HS-27A (cell line): ENCODE measurements at regions not wholly inside any gene's neighbourhood (a gene's known extent, or its start where the extent isn't known, plus 50 kb on each side); places are given as distances from the start of the nearest gene placed in this dataset.
A peak's percentile ranks its signal among the peaks of the same experiment; 100 is the strongest.
"Not testable (repeated sequence)": the region's sequence is repeated elsewhere in the genome, so short reads cannot be mapped to it uniquely, and the experiment has no call there.

Experiments used
- DNase-seq: peaks from one replicate; pipeline ENCODE4 v3.0.0-alpha.2; 2012; ENCODE audit warnings: low read depth, missing footprints

GRCh38 chr7:110283056-110283455, 807.9 kb upstream of the LRRN3 start:
- DNase-seq = no peak

GRCh38 chr7:110291430-110291829, 799.5 kb upstream of the LRRN3 start:
- no peak for DNase-seq

DNA sequence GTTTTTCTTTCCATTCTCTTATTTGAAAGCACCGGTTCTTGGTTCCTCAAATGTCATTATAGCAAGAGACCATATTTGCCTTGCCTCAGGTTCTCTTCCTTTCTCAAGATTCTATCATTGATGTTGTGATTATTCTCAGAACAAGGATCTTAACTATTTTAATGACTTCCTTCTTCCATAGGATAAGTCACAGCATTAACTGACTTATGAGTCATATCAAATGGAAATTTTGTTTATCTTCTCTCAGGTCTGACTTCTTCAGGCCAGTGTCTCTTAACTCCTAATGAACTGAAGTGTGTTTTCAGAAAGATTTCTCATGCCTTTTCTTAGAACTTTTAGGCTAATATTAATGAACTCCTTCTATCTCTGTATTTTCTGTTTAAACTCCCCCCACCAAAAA, 794.6 kb upstream of the LRRN3 start:
- DNase-seq = no peak

DNA sequence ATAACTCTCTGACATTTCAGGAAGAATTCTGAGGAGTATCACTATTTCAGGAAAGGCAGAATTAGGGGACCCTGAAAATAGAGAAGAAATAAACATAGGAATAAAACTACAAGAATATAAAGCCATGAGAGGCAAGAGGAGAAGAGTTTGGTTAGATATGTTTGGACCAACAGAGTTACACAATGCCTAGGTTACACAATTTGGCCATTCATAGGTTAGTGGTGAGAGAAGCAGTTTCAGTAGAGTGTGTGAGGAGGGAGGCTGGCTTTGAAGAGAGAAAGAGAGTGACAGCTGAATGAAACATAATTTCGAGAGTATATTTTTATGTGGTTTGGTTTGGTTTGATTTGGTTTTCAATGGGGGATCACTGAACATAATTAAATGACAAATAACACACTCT, 783.2 kb upstream of the LRRN3 start:
- no peak for DNase-seq

DNA sequence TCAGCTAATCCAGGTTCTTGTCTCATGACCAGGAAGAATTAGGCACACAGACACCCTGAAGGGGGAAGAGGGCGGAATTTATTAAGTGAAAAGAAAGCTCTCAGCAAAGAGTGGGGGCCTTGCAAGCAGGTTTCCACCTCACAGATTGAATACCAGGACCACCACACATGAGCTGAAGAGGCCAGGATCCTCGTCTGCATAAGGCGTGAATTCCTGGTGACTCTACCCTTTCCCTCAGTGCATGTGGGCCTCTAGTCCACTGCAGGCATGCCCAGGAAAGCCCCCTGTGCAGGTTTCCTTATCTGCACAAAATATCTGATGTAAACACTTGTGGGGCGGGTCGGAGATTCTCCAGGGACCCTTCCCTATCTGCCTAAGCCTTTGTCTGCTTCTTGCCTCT, 782.1 kb upstream of the LRRN3 start:
- no peak for DNase-seq

GRCh38 chr7:110309941-110310340, 781.0 kb upstream of the LRRN3 start:
- no peak for DNase-seq

DNA sequence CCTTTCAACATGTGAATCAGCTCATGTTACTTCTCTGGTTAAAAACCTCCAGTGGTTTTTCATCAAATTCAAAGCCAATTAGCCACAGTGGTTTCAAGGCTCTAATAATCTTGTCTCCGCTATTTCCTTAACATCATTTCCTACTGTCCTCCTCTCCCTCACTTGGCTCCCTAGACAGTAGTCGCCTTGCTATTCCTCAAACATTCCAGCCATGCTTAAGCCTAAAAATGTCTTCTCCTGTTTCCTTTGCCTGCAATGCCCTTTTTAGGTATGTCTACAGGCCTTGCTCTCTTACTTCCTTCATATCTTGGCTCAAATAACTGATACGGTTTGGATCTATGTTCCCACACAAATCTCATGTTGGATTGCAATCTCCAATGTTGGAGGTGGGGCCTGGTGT, 779.4 kb upstream of the LRRN3 start:
- no peak for DNase-seq

DNA sequence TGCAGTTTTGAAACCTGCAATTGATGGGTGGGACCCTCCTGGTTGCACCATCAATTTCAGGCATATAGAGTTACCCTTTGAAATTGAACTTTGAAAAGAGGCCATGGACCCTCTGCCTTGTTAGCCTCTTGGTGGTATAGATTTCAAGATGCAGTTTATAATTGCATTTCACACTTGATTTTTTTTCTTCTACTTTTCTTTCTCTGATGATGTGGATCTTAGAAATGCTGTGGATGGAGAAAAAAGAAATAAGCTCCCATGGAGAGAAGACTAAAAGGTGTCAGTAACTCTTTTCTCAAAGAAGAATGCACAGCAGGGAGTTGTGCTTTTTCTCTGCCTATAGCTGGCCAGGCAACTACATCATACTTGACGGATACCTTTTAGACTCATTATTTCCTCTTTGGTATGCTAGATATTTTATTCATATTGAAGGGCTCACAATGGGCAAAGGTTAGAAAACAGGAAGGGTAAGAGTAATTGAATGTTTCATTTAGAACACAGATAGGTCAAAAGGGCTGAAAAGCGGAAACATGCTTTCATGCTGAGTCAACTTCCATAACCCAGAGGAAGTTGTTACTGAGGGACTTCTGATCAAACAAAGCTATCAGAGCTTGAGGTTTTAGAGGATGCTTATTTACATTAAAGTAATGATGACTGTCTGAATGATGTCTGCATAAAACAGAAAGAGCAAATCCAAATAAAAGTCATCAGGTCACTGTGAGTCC, 773.2 kb upstream of the LRRN3 start:
- DNase-seq = no peak

- DNase-seq = not testable (repeated sequence)
These were observed 770.6 kb upstream of the LRRN3 start for GRCh38 chr7:110320285-110320684.

GRCh38 chr7:110322796-110323195, 768.1 kb upstream of the LRRN3 start:
- no peak for DNase-seq

DNA sequence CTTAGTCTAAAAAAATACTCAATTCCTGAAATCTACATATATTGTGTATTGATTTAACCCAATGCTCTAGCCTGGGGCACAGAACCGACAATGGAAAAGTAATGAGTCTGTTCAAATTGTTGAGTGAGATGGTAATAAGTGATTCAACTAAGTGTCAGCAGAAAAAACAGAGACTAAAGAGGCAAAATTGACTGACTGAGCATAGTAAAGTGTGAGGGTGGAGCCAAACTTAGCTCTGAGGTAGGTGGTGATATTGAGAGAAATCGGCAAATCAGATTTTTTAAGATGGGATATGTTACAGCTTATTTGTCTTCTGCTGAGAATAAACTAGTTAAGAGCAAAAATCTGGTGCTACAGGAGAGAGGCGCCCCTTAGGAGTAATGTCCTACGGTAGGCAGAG, 764.0 kb upstream of the LRRN3 start:
- no peak for DNase-seq

GRCh38 chr7:110336423-110336822, 754.5 kb upstream of the LRRN3 start:
- DNase-seq = no peak

- DNase-seq = no peak
These were observed 753.3 kb upstream of the LRRN3 start for GRCh38 chr7:110337646-110338045.

- no peak for DNase-seq
These were observed 743.8 kb upstream of the LRRN3 start for GRCh38 chr7:110347081-110347480.

GRCh38 chr7:110356438-110356837, 734.5 kb upstream of the LRRN3 start:
- DNase-seq = no peak

- DNase-seq = no peak
These were observed 732.9 kb upstream of the LRRN3 start for GRCh38 chr7:110358028-110358427.

DNA sequence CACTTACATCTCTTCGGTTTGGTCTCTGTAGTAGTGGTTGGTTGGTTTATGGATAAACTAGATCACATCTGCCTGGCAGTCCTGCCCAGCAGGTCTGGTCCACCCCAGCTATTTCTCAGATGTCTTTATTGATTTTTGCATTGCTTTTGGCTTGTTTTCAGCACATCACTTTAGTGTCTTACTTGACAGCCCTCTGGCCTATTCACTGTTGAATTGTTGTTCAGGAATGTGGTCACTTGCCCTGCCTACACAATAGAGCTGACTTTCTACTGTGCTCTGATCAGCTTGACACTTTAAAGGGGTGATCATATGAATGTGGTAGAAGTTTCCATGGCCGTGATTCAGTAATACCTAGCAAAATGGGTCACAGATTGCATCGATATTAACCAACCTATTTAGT, 719.2 kb upstream of the LRRN3 start:
- no peak for DNase-seq

- DNase-seq = no peak
These were observed 718.2 kb upstream of the LRRN3 start for GRCh38 chr7:110372685-110373084.

- DNase-seq = no peak
These were observed 717.5 kb upstream of the LRRN3 start for GRCh38 chr7:110373416-110373815.

DNA sequence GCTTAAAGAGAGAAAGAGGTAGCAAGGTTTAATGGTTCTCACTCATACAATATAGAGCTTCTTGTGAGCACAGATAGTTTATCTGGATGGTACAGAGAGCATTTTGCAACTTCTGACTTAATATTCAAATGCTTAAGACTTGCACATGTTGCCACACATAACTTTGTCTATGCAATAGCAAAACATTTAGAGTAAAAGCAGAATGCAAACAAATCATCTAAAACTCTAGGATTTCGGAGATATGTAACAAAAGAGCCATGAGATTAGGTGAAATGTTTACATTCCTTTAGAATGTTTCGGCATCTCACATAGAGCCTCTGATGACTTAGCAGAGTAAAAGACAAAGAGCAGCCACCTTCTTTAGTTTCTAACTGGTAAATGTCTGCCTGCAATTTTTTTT, 717.1 kb upstream of the LRRN3 start:
- no peak for DNase-seq

GRCh38 chr7:110375068-110375467, 715.9 kb upstream of the LRRN3 start:
- no peak for DNase-seq

DNA sequence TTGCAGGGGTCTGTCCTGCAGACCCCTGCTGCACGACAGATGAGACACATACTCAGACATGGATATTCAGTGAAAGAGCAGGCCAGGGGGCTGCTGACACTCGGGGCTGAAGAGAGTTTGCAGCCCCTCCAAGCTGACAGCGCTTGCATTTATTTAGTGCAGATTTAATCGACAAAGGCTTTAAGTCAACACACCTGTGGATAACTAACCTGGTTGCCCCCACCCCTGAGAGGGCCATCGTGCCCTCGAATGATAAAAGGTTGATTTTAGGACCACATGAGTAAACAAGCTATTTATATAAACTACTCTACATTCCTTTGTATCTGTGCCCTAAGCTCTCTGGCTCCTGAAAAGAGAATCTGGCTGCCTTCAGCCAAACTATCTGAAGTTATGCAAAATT, 708.2 kb upstream of the LRRN3 start:
- DNase-seq = no peak

GRCh38 chr7:110386006-110386405, 704.9 kb upstream of the LRRN3 start:
- DNase-seq = no peak

- DNase-seq = peak; percentile 38
These were observed 704.0 kb upstream of the LRRN3 start for GRCh38 chr7:110386913-110387312.

DNA sequence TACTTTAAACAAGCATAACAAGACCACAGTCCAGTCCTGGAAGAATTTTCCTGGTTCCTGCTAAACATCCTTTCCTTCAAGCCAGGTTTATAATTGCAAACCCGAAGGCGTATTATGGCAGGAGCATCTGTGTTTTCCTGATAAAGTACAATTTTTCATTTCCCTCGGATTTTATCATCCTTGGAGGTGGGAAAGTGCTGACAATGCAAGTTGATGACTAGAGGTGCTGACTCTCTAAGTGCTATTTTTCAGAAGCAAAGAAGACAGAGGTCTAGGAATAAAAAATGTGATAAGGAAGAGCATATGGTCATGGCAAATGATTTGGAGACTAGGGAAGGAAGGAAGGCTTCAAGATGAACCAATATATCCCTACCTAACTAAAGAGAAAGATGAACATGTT, 703.2 kb upstream of the LRRN3 start:
- DNase-seq = no peak
